Posterior vena cava (tissue), 2 donors: ENCODE measurements at regions not wholly inside any gene's neighbourhood (a gene's known extent, or its start where the extent isn't known, plus 50 kb on each side); places are given as distances from the start of the nearest gene placed in this dataset.
"Not testable (repeated sequence)": the region's sequence is repeated elsewhere in the genome, so short reads cannot be mapped to it uniquely, and the experiment has no call there.

Source experiments
- DNase-seq: peaks from one replicate; pipeline ENCODE4 v3.0.0-alpha.2; 2020; ENCODE audit warnings: low spot score
- intact Hi-C, 2 donors: fragments of 100-400 bp; cut with DNase I; formaldehyde crosslinking; loops; one replicate each; pipeline versions ENCODE4 v1.14.1 to v1.14.2; 2022 to 2023
- donor health status: DM: yes; HTN: yes; CAD: no.
- donor health status: DM: yes; HTN: yes; CAD: no.

- intact Hi-C loops: no loop called here
- no peak for DNase-seq
Measured at GRCh38 chr12:67884596-67884995, 104.7 kb upstream of the IFNG-AS1 start.

- intact Hi-C loops: no loop called here
- DNase-seq: no peak
Measured at GRCh38 chr12:67885375-67886169, 103.7 kb upstream of the IFNG-AS1 start.

- DNase-seq: no peak
- intact Hi-C loops: no loop called here
Measured at GRCh38 chr12:67887065-67887464, 102.2 kb upstream of the IFNG-AS1 start.

GRCh38 chr12:67889931-67890330 lies 99.3 kb upstream of the IFNG-AS1 start:
- intact Hi-C loops: no loop called here
- no peak for DNase-seq

GRCh38 chr12:67890726-67891258 lies 98.5 kb upstream of the IFNG-AS1 start:
- intact Hi-C loops: no loop called here

GRCh38 chr12:67891596-67891995 lies 97.7 kb upstream of the IFNG-AS1 start:
- no peak for DNase-seq
- intact Hi-C loops: no loop called here

More at GRCh38 chr12:67890726-67891258, 98.5 kb upstream of the IFNG-AS1 start:
- no peak for DNase-seq

- no peak for DNase-seq
- intact Hi-C loops: no loop called here
Measured at GRCh38 chr12:67892259-67893021, 96.8 kb upstream of the IFNG-AS1 start.

- DNase-seq: no peak
Measured at GRCh38 chr12:67893022-67893580, 96.1 kb upstream of the IFNG-AS1 start.

GRCh38 chr12:67900418-67900817 lies 88.8 kb upstream of the IFNG-AS1 start:
- DNase-seq, intact Hi-C loops: not testable (repeated sequence)

More at GRCh38 chr12:67893022-67893580, 96.1 kb upstream of the IFNG-AS1 start:
- intact Hi-C loops: no loop called here

- intact Hi-C loops: no loop called here
- no peak for DNase-seq
Measured at GRCh38 chr12:67909091-67909531, 80.1 kb upstream of the IFNG-AS1 start.

GRCh38 chr12:67909681-67910080 lies 79.6 kb upstream of the IFNG-AS1 start:
- DNase-seq: no peak
- intact Hi-C loops: no loop called here

- DNase-seq: no peak
- intact Hi-C loops: no loop called here
Measured at GRCh38 chr12:67910360-67911274, 78.6 kb upstream of the IFNG-AS1 start.

GRCh38 chr12:67911275-67911600 lies 78.0 kb upstream of the IFNG-AS1 start:
- DNase-seq: no peak
- intact Hi-C loops: no loop called here

GRCh38 chr12:67911789-67912188 lies 77.5 kb upstream of the IFNG-AS1 start:
- DNase-seq: no peak
- intact Hi-C loops: no loop called here

GRCh38 chr12:67915335-67915851 lies 73.9 kb upstream of the IFNG-AS1 start:
- no peak for DNase-seq
- intact Hi-C loops: no loop called here

GRCh38 chr12:67916266-67916970 lies 72.8 kb upstream of the IFNG-AS1 start:
- DNase-seq: no peak
- intact Hi-C loops: no loop called here

GRCh38 chr12:67917811-67918210 lies 71.4 kb upstream of the IFNG-AS1 start:
- intact Hi-C loops: no loop called here

GRCh38 chr12:67918441-67918840 lies 70.8 kb upstream of the IFNG-AS1 start:
- DNase-seq: no peak
- intact Hi-C loops: no loop called here

More at GRCh38 chr12:67917811-67918210, 71.4 kb upstream of the IFNG-AS1 start:
- no peak for DNase-seq
